ENCODE measurements at regions not wholly inside any gene's neighbourhood (a gene's known extent, or its start where the extent isn't known, plus 50 kb on each side); places are given as distances from the start of the nearest gene placed in this dataset.

GRCh38 chrX:148135738-148136137, 154.6 kb downstream of the FMR1NB start:
- no peak overlapping the region for H3K4me3 ChIP-seq (ENCODE audit: insufficient read length, low read depth)
- H3K27me3 ChIP-seq (ENCODE audit: insufficient read depth, insufficient read length), result no peaks in the 10 kb centered on the region
- H3K4me1 ChIP-seq (ENCODE audit: insufficient read depth, insufficient read length), result no peaks in the 10 kb centered on the region
- TF ChIP-seq SUZ12 (IDR thresholded peaks at IDR 0.05; ENCODE audit: extremely low read depth, insufficient read depth, insufficient read length), result no peak
- no peak for TF ChIP-seq YY1 (IDR thresholded peaks at IDR 0.05; ENCODE audit: insufficient read depth, insufficient read length)
- no peaks in the 10 kb centered on the region for H3K36me3 ChIP-seq (ENCODE audit: insufficient read depth, insufficient read length, low read length)
- no peaks in the 10 kb centered on the region for H3K9me3 ChIP-seq (ENCODE audit: insufficient read depth, low read length)
- no peak overlapping the region for H3K9ac ChIP-seq (ENCODE audit: insufficient read length, low read depth)
- DNase-seq (ENCODE audit: low read depth, low spot score), result no peak

- no peaks in the 10 kb centered on the region for H3K9me3 ChIP-seq (ENCODE audit: insufficient read depth, low read length)
- no peak overlapping the region for H3K9ac ChIP-seq (ENCODE audit: insufficient read length, low read depth)
- H3K4me1 ChIP-seq (ENCODE audit: insufficient read depth, insufficient read length), result no peaks in the 10 kb centered on the region
- no peak overlapping the region for H3K4me3 ChIP-seq (ENCODE audit: insufficient read length, low read depth)
- DNase-seq (ENCODE audit: low read depth, low spot score), result no peak
- no peaks in the 10 kb centered on the region for H3K36me3 ChIP-seq (ENCODE audit: insufficient read depth, insufficient read length, low read length)
- H3K27me3 ChIP-seq (ENCODE audit: insufficient read depth, insufficient read length), result no peaks in the 10 kb centered on the region
- TF ChIP-seq ZNF274 (IDR thresholded peaks at IDR 0.05; ENCODE audit: low read depth, low read length), result no peak
- no peak for TF ChIP-seq YY1 (IDR thresholded peaks at IDR 0.05; ENCODE audit: insufficient read depth, insufficient read length)
- no peak for TF ChIP-seq SUZ12 (IDR thresholded peaks at IDR 0.05; ENCODE audit: extremely low read depth, insufficient read depth, insufficient read length)
Measured at GRCh38 chrX:148146121-148146520, 165.0 kb downstream of the FMR1NB start.

- no peak for TF ChIP-seq YY1 (IDR thresholded peaks at IDR 0.05; ENCODE audit: insufficient read depth, insufficient read length)
- TF ChIP-seq SUZ12 (IDR thresholded peaks at IDR 0.05; ENCODE audit: extremely low read depth, insufficient read depth, insufficient read length), result no peak
- TF ChIP-seq ZNF274 (IDR thresholded peaks at IDR 0.05; ENCODE audit: low read depth, low read length), result no peak
- no peaks in the 10 kb centered on the region for H3K27me3 ChIP-seq (ENCODE audit: insufficient read depth, insufficient read length)
- no peak for DNase-seq (ENCODE audit: low read depth, low spot score)
- H3K4me3 ChIP-seq (ENCODE audit: insufficient read length, low read depth), result no peak overlapping the region
- no peaks in the 10 kb centered on the region for H3K9me3 ChIP-seq (ENCODE audit: insufficient read depth, low read length)
- H3K36me3 ChIP-seq (ENCODE audit: insufficient read depth, insufficient read length, low read length), result no peaks in the 10 kb centered on the region
- H3K4me1 ChIP-seq (ENCODE audit: insufficient read depth, insufficient read length), result no peaks in the 10 kb centered on the region
- no peak overlapping the region for H3K9ac ChIP-seq (ENCODE audit: insufficient read length, low read depth)
Measured at GRCh38 chrX:148156986-148157385, 175.8 kb downstream of the FMR1NB start.

- no peak for TF ChIP-seq ZNF274 (IDR thresholded peaks at IDR 0.05; ENCODE audit: low read depth, low read length)
- Histone ChIP-seq H3K27me3 (ENCODE audit: insufficient read depth, insufficient read length) (no peaks in the 10 kb centered on the region), H3K9ac (ENCODE audit: insufficient read length, low read depth) (no peak overlapping the region), H3K9me3 (ENCODE audit: insufficient read depth, low read length) (no peaks in the 10 kb centered on the region), H3K4me3 (ENCODE audit: insufficient read length, low read depth) (no peak overlapping the region), H3K4me1 (ENCODE audit: insufficient read depth, insufficient read length) (no peaks in the 10 kb centered on the region), H3K36me3 (ENCODE audit: insufficient read depth, insufficient read length, low read length) (no peaks in the 10 kb centered on the region)
- no peak for DNase-seq (ENCODE audit: low read depth, low spot score)
Measured at GRCh38 chrX:148159796-148160195, 178.7 kb downstream of the FMR1NB start.

GRCh38 chrX:148161701-148162100, 180.6 kb downstream of the FMR1NB start:
- no peak for DNase-seq (ENCODE audit: low read depth, low spot score)
- H3K9me3 ChIP-seq (ENCODE audit: insufficient read depth, low read length), result no peaks in the 10 kb centered on the region
- no peak for TF ChIP-seq ZNF274 (IDR thresholded peaks at IDR 0.05; ENCODE audit: low read depth, low read length)
- no peak overlapping the region for H3K4me3 ChIP-seq (ENCODE audit: insufficient read length, low read depth)
- H3K9ac ChIP-seq (ENCODE audit: insufficient read length, low read depth), result no peak overlapping the region
- no peaks in the 10 kb centered on the region for H3K36me3 ChIP-seq (ENCODE audit: insufficient read depth, insufficient read length, low read length)
- no peaks in the 10 kb centered on the region for H3K4me1 ChIP-seq (ENCODE audit: insufficient read depth, insufficient read length)
- H3K27me3 ChIP-seq (ENCODE audit: insufficient read depth, insufficient read length), result no peaks in the 10 kb centered on the region

- Histone ChIP-seq H3K4me3 (ENCODE audit: insufficient read length, low read depth) (no peak overlapping the region), H3K36me3 (ENCODE audit: insufficient read depth, insufficient read length, low read length) (no peaks in the 10 kb centered on the region), H3K9ac (ENCODE audit: insufficient read length, low read depth) (no peak overlapping the region), H3K27me3 (ENCODE audit: insufficient read depth, insufficient read length) (no peaks in the 10 kb centered on the region), H3K9me3 (ENCODE audit: insufficient read depth, low read length) (no peaks in the 10 kb centered on the region), H3K4me1 (ENCODE audit: insufficient read depth, insufficient read length) (no peaks in the 10 kb centered on the region)
- TF ChIP-seq SUZ12 (IDR thresholded peaks at IDR 0.05; ENCODE audit: extremely low read depth, insufficient read depth, insufficient read length), result no peak
- no peak for TF ChIP-seq YY1 (IDR thresholded peaks at IDR 0.05; ENCODE audit: insufficient read depth, insufficient read length)
- no peak for TF ChIP-seq ZNF274 (IDR thresholded peaks at IDR 0.05; ENCODE audit: low read depth, low read length)
- DNase-seq (ENCODE audit: low read depth, low spot score), result no peak
Measured at GRCh38 chrX:148185631-148186030, 204.5 kb downstream of the FMR1NB start.

- H3K4me1 ChIP-seq (ENCODE audit: insufficient read depth, insufficient read length), result no peaks in the 10 kb centered on the region
- H3K9ac ChIP-seq (ENCODE audit: insufficient read length, low read depth), result no peak overlapping the region
- H3K4me3 ChIP-seq (ENCODE audit: insufficient read length, low read depth), result no peak overlapping the region
- no peaks in the 10 kb centered on the region for H3K9me3 ChIP-seq (ENCODE audit: insufficient read depth, low read length)
- DNase-seq (ENCODE audit: low read depth, low spot score), result no peak
- no peaks in the 10 kb centered on the region for H3K36me3 ChIP-seq (ENCODE audit: insufficient read depth, insufficient read length, low read length)
- TF ChIP-seq SUZ12 (IDR thresholded peaks at IDR 0.05; ENCODE audit: extremely low read depth, insufficient read depth, insufficient read length), result no peak
- TF ChIP-seq YY1 (IDR thresholded peaks at IDR 0.05; ENCODE audit: insufficient read depth, insufficient read length), result no peak
- no peak for TF ChIP-seq ZNF274 (IDR thresholded peaks at IDR 0.05; ENCODE audit: low read depth, low read length)
- H3K27me3 ChIP-seq (ENCODE audit: insufficient read depth, insufficient read length), result no peaks in the 10 kb centered on the region
Measured at GRCh38 chrX:148192547-148192946, 211.4 kb downstream of the FMR1NB start.

GRCh38 chrX:148193759-148194158, 212.6 kb downstream of the FMR1NB start:
- Histone ChIP-seq H3K4me1 (ENCODE audit: insufficient read depth, insufficient read length) (no peaks in the 10 kb centered on the region), H3K4me3 (ENCODE audit: insufficient read length, low read depth) (no peak overlapping the region), H3K36me3 (ENCODE audit: insufficient read depth, insufficient read length, low read length) (no peaks in the 10 kb centered on the region), H3K9ac (ENCODE audit: insufficient read length, low read depth) (no peak overlapping the region), H3K9me3 (ENCODE audit: insufficient read depth, low read length) (no peaks in the 10 kb centered on the region), H3K27me3 (ENCODE audit: insufficient read depth, insufficient read length) (no peaks in the 10 kb centered on the region)
- DNase-seq (ENCODE audit: low read depth, low spot score), result no peak
- TF ChIP-seq YY1 (IDR thresholded peaks at IDR 0.05; ENCODE audit: insufficient read depth, insufficient read length), result no peak
- TF ChIP-seq SUZ12 (IDR thresholded peaks at IDR 0.05; ENCODE audit: extremely low read depth, insufficient read depth, insufficient read length), result no peak
- no peak for TF ChIP-seq ZNF274 (IDR thresholded peaks at IDR 0.05; ENCODE audit: low read depth, low read length)
